T-cell (primary cell): ENCODE measurements at regions not wholly inside any gene's neighbourhood (a gene's known extent, or its start where the extent isn't known, plus 50 kb on each side); places are given as distances from the start of the nearest gene placed in this dataset.
"Not testable (repeated sequence)": the region's sequence is repeated elsewhere in the genome, so short reads cannot be mapped to it uniquely, and the experiment has no call there.

Experiments
- ATAC-seq, 4 experiments: fragments of 200-7000 bp in 3 of 4; fragments of 150-1000 bp in 1 of 4; cut with Tn5 transposase; replicated peaks in 1 of 4; 1 replicate in 3 of 4; 2 replicates in 1 of 4; pipeline ENCODE4 v1.10.0; 2021; ENCODE audit warnings: moderate library complexity in 3 of 4, mild to moderate bottlenecking in 2 of 4, moderate number of reproducible peaks in 1 of 4
- CTCF ChIA-PET, 2 donors: fragments of 300-600 bp; sonication (Branson Sonifier 250); formaldehyde crosslinking; loops; one replicate each; lab custom pipeline; 2022; ENCODE audit warnings: antibody characterized with exemption in 2 of 2; lab: Charles Lee
- POLR2A ChIA-PET, 2 donors: fragments of 300-600 bp; sonication (Branson Sonifier 250); formaldehyde crosslinking; loops; one replicate each; lab custom pipeline; 2022; ENCODE audit warnings: antibody characterized with exemption in 2 of 2; lab: Charles Lee
- DNase-seq, 35 experiments: peaks; one replicate each; pipeline versions ENCODE4 v3.0.0 to v3.0.0-alpha.2; 2013 to 2023
- H3K27ac ChIP-seq: one replicate; pipeline ENCODE4 v1.5.1; 2013; ENCODE audit warnings: low read length
- H3K27me3 ChIP-seq, 2 experiments: replicated peaks in 1 of 2; 1 replicate in 1 of 2; 2 replicates in 1 of 2; pipeline versions ENCODE4 v1.6.1 to v1.7.0; 2013; ENCODE audit warnings: low read length in 1 of 2, mixed read lengths in 1 of 2; ENCODE audit not compliant: control insufficient read depth in 2 of 2, insufficient read depth in 2 of 2; ENCODE audit errors: extremely low read depth in 1 of 2
- H3K36me3 ChIP-seq, 2 donors: 1 replicate in 1 of 2; 2 replicates in 1 of 2; pipeline versions ENCODE4 v1.6.1 to v1.7.0; 2013; ENCODE audit warnings: low read length in 1 of 2; ENCODE audit not compliant: control insufficient read depth in 2 of 2, insufficient read depth in 1 of 2; ENCODE audit errors: extremely low read depth in 1 of 2
- H3K4me1 ChIP-seq, 2 experiments: 1 replicate in 1 of 2; 2 replicates in 1 of 2; pipeline versions ENCODE4 v1.6.1 to v1.7.0; 2013; ENCODE audit warnings: low read length in 2 of 2, mixed read lengths in 1 of 2; ENCODE audit not compliant: insufficient read depth in 2 of 2, control insufficient read depth in 1 of 2; ENCODE audit errors: extremely low read depth in 1 of 2
- H3K4me3 ChIP-seq, 2 donors: 1 replicate in 1 of 2; 2 replicates in 1 of 2; pipeline versions ENCODE4 v1.5.1 to v1.7.0; 2013; ENCODE audit warnings: mild to moderate bottlenecking in 2 of 2, low read length in 1 of 2, moderate library complexity in 1 of 2; ENCODE audit not compliant: control insufficient read depth in 1 of 2; ENCODE audit errors: extremely low read depth in 1 of 2
- H3K9me3 ChIP-seq: 2 replicates; pipeline ENCODE4 v1.7.0; 2013
- H3K27ac Mint-ChIP-seq, 2 donors: one replicate each; pipeline ENCODE4 v1.8.0; 2020 to 2021; ENCODE audit warnings: mild to moderate bottlenecking in 2 of 2, mixed read lengths in 2 of 2
- H3K27me3 Mint-ChIP-seq, 2 donors: one replicate each; pipeline ENCODE4 v1.8.0; 2021 to 2022; ENCODE audit warnings: mixed read lengths in 2 of 2
- H3K36me3 Mint-ChIP-seq: one replicate; pipeline ENCODE4 v1.8.0; 2021; ENCODE audit warnings: mixed read lengths
- H3K4me1 Mint-ChIP-seq, 3 donors: one replicate each; pipeline ENCODE4 v1.8.0; 2020 to 2022; ENCODE audit warnings: mixed read lengths in 3 of 3, mild to moderate bottlenecking in 1 of 3
- H3K4me3 Mint-ChIP-seq, 3 donors: one replicate each; pipeline ENCODE4 v1.8.0; 2020 to 2022; ENCODE audit warnings: mild to moderate bottlenecking in 3 of 3, mixed read lengths in 3 of 3, moderate library complexity in 3 of 3
- H3K9me3 Mint-ChIP-seq, 3 donors: one replicate each; pipeline ENCODE4 v1.8.0; 2020 to 2022; ENCODE audit warnings: mixed read lengths in 3 of 3
- WGBS: methylation state at CpG from one replicate; pipeline ENCODE4 v1.1.5; 2013; ENCODE audit warnings: missing lambda C conversion rate; ENCODE audit not compliant: insufficient coverage; 5-methylcytosine and 5-hydroxymethylcytosine counted together

DNA sequence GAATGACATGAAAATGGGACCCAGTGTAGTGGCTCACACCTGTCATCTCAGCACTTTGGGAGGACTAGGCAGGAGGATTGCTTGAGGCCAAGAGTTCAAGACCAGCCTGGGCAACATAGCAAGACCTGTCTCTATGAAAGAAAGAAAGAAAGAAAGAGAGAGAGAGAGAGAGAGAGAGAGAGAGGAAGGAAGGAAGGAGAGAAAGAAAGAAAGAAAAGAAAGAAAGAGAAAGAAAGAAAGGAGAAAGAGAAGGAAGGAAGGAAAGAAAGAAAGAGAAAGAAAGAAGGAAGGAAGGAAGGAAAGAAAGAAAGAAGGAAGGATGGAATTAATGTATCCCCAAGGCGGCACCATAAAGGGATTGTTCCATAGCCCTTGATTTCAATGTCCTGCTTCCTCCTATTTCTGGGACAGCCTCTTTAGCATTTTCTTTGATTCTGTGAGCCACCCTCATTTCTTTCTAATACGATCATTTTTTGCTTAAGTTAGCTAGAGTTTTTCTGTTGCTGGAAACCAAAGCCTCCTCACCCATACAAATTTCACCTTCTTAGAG, 85.4 kb upstream of the CTNNA1 start:
- peaks cover 66 to 86% of the 10 kb centered on the region in 2 donors for H3K27me3 Mint-ChIP-seq
- POLR2A ChIA-PET, H3K36me3 Mint-ChIP-seq, CTCF ChIA-PET, DNase-seq, H3K4me3 ChIP-seq, H3K9me3 Mint-ChIP-seq, H3K9me3 ChIP-seq, H3K36me3 ChIP-seq, ATAC-seq, H3K27ac ChIP-seq: not testable (repeated sequence)
- peaks cover 18 to 30% of the 10 kb centered on the region in 2 experiments for H3K4me1 ChIP-seq
- WGBS, result no CpG with 5 or more reads among the region's 2 CpGs
- H3K4me3 Mint-ChIP-seq, result peak overlapping the region in 1 of 3 donors; percentile 43
- H3K27ac Mint-ChIP-seq, result peak overlapping the region in 1 of 2 donors; percentile 31
- peaks cover 6 to 89% of the 10 kb centered on the region in 2 experiments for H3K27me3 ChIP-seq
- H3K4me1 Mint-ChIP-seq, result peaks cover 32 to 43% (median 34%) of the 10 kb centered on the region in 3 donors

- Mint-ChIP-seq H3K4me1 (peaks cover 38 to 55% (median 47%) of the 10 kb centered on the region in 3 donors), H3K36me3 (no peaks in the 10 kb centered on the region), H3K4me3 (no peak overlapping the region), H3K27me3 (peaks cover 77 to 89% of the 10 kb centered on the region in 2 donors), H3K9me3 (no peaks in the 10 kb centered on the region), H3K27ac (no peak overlapping the region)
- DNase-seq (no peak), ATAC-seq (no peak)
- no peaks in the 10 kb centered on the region for H3K36me3 ChIP-seq
- peaks cover 9 to 90% of the 10 kb centered on the region in 2 experiments for H3K27me3 ChIP-seq
- ChIA-PET CTCF (no interaction called here), POLR2A (no interaction called here)
- no peak overlapping the region for H3K27ac ChIP-seq
- WGBS, result 70% methylated on average over 5 of the region's 8 CpGs
- H3K9me3 ChIP-seq, result no peaks in the 10 kb centered on the region
- peaks cover 19 to 44% of the 10 kb centered on the region in 2 experiments for H3K4me1 ChIP-seq
- no peak overlapping the region for H3K4me3 ChIP-seq
Observed at GRCh38 chr5:138666226-138666742, 86.9 kb upstream of the CTNNA1 start.

GRCh38 chr5:138665261-138665660, 88.0 kb upstream of the CTNNA1 start:
- ChIA-PET CTCF (no interaction called here), POLR2A (no interaction called here)
- Histone ChIP-seq H3K27ac (no peak overlapping the region), H3K4me1 (peaks cover 19 to 44% of the 10 kb centered on the region in 2 experiments), H3K27me3 (peaks cover 9 to 89% of the 10 kb centered on the region in 2 experiments), H3K9me3 (no peaks in the 10 kb centered on the region), H3K36me3 (no peaks in the 10 kb centered on the region), H3K4me3 (no peak overlapping the region)
- Mint-ChIP-seq H3K4me3 (no peak overlapping the region), H3K27ac (no peak overlapping the region), H3K9me3 (no peaks in the 10 kb centered on the region), H3K4me1 (peaks cover 38 to 62% (median 51%) of the 10 kb centered on the region in 3 donors), H3K36me3 (no peaks in the 10 kb centered on the region), H3K27me3 (peaks cover 87 to 93% of the 10 kb centered on the region in 2 donors)
- 97% methylated on average over 4 of the region's 5 CpGs for WGBS
- no peak for DNase-seq
- no peak for ATAC-seq

DNA sequence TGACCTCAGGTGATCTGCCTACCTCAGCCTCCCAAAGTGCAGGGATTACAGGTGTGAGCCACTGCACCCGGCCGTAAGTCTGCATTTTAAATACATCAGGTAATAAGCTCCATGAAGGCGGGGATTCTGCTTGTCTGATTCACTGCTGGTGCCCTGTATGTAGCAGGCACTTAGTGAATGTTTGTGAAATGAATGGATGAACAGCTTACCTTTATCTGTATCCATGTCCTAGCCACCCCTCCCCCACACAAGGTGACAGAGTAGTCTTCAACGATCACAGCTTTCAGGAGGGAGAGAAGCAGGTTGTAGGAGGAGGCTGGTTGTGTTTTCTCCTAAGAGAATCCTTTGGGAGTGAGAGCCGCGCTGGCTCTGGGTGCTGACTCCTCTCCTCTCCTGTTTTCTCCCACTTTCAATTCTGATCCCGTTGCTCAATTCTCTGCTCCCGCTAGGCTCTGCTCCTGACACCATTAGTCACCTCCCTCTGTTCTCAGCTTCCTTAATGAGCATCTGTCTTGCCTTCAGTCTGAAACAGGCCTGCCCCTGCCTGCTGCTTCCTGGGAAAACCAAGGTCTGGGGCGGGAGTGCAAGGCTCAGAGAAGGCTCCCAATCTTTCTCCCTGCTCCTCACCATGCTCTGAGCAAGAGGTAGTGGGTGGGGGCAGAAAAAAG, 88.8 kb upstream of the CTNNA1 start:
- 91% methylated on average over 4 of the region's 9 CpGs for WGBS
- CTCF ChIA-PET, result no interaction called here
- Histone ChIP-seq H3K4me1 (peaks cover 19 to 40% of the 10 kb centered on the region in 2 experiments), H3K27me3 (peaks cover 8 to 86% of the 10 kb centered on the region in 2 experiments), H3K27ac (no peak overlapping the region), H3K4me3 (no peak overlapping the region), H3K36me3 (no peaks in the 10 kb centered on the region), H3K9me3 (no peaks in the 10 kb centered on the region)
- Mint-ChIP-seq H3K27ac (no peak overlapping the region), H3K4me3 (no peak overlapping the region), H3K27me3 (peaks cover 87 to 93% of the 10 kb centered on the region in 2 donors), H3K9me3 (no peaks in the 10 kb centered on the region), H3K4me1 (peaks cover 33 to 55% (median 46%) of the 10 kb centered on the region in 3 donors), H3K36me3 (no peaks in the 10 kb centered on the region)
- POLR2A ChIA-PET, result no interaction called here
- DNase-seq (no peak), ATAC-seq (no peak)

GRCh38 chr5:138663561-138663960, 88.4 kb upstream of the HSPA9 start:
- no peak for DNase-seq
- CTCF ChIA-PET, result interaction anchor here in 1 of 2 donors (0.7 kb wide), 1 partner anchor 12 kb away, joined by 3 read pairs; no protein-coding TSS in a partner anchor
- peaks cover 7 to 92% of the 10 kb centered on the region in 2 experiments for H3K27me3 ChIP-seq
- POLR2A ChIA-PET, result no interaction called here
- WGBS, result 45% methylated on average over 4 of the region's 4 CpGs
- H3K36me3 ChIP-seq, result no peaks in the 10 kb centered on the region
- Mint-ChIP-seq H3K4me1 (peaks cover 24 to 47% (median 37%) of the 10 kb centered on the region in 3 donors), H3K4me3 (peak overlapping the region in 1 of 3 donors; percentile 27), H3K36me3 (no peaks in the 10 kb centered on the region), H3K9me3 (no peaks in the 10 kb centered on the region), H3K27me3 (peaks cover 86 to 93% of the 10 kb centered on the region in 2 donors), H3K27ac (no peak overlapping the region)
- H3K4me1 ChIP-seq, result peaks cover 12 to 32% of the 10 kb centered on the region in 2 experiments
- no peak overlapping the region for H3K4me3 ChIP-seq
- H3K27ac ChIP-seq, result no peak overlapping the region
- ATAC-seq, result no peak
- H3K9me3 ChIP-seq, result no peaks in the 10 kb centered on the region

DNA sequence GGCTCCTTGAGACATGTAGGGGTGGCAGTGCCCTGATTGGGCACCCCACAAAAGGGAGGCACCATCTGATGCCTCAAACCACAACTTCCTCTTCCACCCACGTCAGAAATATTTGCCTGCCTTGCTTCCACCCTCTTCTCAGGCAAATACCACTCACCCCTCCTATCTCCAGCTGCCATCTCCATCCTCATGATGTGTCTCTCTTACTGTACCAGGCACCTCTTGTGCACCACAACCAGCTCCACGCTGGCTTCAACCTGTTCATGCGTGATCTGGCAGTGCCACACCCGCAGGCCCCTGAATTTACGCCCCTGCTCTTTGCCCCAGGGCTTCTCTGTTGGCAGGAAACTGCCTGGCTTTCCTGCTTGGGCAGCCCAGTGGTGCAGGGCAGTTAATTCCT, 87.8 kb upstream of the HSPA9 start:
- no peaks in the 10 kb centered on the region for H3K9me3 ChIP-seq
- Mint-ChIP-seq H3K4me3 (peak overlapping the region in 1 of 3 donors; percentile 27), H3K4me1 (peaks cover 19 to 41% (median 32%) of the 10 kb centered on the region in 3 donors), H3K27ac (no peak overlapping the region), H3K9me3 (no peaks in the 10 kb centered on the region), H3K36me3 (no peaks in the 10 kb centered on the region), H3K27me3 (peaks cover 87 to 91% of the 10 kb centered on the region in 2 donors)
- H3K4me1 ChIP-seq, result peaks cover 7 to 26% of the 10 kb centered on the region in 2 experiments
- peaks cover 7 to 92% of the 10 kb centered on the region in 2 experiments for H3K27me3 ChIP-seq
- H3K36me3 ChIP-seq, result no peaks in the 10 kb centered on the region
- CTCF ChIA-PET, result interaction anchor here in 1 of 2 donors (0.7 kb wide), 1 partner anchor 11 kb away, joined by 3 read pairs; no protein-coding TSS in a partner anchor
- POLR2A ChIA-PET, result no interaction called here
- no peak overlapping the region for H3K27ac ChIP-seq
- WGBS, result 10% methylated on average over 5 of the region's 5 CpGs
- H3K4me3 ChIP-seq, result no peak overlapping the region
- DNase-seq, result peak in 32 of 35 experiments; percentile 6 to 67 (median 40)
- ATAC-seq, result peak in 3 of 4 experiments; percentile 54 to 90 (median 57)
